ENCODE measurements at regions not wholly inside any gene's neighbourhood (a gene's known extent, or its start where the extent isn't known, plus 50 kb on each side); places are given as distances from the start of the nearest gene placed in this dataset.

DNA sequence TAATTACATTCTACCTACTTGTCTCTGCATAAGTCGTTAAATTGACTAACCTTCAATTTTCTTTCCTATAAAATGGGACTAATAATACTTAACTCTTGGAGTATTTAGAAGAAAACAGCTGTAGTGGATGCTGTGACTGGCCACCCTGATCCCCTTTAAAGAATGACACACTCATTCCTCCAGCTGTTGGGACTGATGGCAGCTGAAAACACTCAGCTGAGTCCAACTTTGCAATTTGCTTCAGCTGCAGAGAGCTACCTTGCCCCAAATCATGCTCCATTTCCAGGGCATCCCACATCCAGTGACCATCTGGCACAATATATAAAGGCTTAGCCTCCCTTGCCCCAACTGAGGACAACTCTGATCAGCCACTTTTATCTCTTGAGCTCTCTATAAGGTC lies 89.1 kb downstream of the MID1IP1 start:
- no peak for DNase-seq

DNA sequence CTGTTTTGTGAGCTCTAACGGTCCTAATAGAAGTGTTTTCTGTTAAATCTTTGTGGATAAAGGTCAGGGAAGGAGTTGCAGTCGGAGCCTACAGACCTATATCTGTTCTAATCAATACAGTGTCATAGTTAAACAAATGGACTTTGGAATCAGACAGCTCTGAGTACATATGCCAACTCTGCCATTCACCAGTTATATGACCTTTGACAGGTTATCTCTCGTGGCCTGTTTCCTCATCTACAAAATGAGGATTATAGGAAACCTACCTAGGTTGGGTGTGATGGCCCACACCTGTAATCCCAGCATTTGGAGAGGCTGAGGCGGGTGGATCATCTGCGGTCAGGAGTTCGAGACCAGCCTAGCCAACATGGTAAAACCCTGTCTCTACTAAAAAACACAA lies 89.7 kb downstream of the MID1IP1 start:
- no peak for DNase-seq

DNA sequence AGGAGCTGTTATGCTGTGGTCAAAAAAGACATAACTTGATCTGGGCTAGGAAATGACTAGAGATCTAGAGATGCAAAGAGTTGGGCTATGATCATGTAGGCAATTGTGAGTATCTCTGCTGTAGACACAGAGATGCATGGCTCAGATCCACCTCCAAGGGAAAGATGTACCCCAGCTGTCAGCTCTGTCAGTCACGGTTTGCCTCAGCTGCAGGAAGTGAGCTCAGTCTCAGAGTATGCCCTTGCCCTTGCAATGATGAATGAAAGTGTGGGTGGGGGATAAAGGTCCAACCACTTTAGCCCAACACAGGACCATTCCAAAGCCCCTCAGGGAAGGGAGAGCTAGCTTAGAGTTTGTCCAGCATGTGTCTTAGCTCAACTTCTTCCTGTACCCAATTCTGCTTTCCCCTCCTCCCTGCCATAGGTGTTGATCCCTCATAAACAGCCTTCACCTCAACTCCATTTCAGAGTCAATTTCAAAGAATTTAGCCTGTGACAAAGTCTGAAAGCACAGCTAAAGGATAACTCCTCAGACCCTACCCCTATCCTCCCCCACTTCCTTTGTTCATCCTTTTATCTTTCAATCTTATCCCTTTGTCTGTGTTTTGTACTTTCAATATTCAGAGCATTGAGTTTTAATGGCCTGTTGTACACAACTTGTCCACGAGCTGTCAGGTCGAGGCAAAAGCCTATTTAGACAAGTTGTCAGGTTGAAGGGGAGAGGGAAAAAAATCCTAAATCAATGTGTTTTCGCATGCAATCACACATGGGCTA lies 90.6 kb downstream of the MID1IP1 start:
- DNase-seq, result no peak

DNA sequence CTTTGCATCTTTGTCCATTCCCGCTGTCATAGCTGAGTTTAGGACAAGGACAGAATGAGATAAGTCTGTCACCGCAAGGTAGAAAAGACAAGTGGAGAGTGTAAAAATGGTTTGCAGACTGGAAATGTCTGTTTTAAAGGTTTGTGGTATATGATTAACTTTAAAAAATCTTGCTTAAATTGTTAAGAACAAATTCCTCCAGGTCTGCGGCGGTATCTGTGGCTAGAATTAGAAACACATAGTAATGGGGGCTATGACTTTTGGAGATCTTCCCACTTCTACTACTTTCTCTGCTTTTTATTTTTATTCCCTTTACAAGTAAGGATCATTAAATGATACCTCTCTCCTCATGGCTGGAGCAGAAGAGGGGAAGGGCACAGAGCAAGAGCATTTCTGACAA lies 92.2 kb downstream of the MID1IP1 start:
- DNase-seq, result no peak

DNA sequence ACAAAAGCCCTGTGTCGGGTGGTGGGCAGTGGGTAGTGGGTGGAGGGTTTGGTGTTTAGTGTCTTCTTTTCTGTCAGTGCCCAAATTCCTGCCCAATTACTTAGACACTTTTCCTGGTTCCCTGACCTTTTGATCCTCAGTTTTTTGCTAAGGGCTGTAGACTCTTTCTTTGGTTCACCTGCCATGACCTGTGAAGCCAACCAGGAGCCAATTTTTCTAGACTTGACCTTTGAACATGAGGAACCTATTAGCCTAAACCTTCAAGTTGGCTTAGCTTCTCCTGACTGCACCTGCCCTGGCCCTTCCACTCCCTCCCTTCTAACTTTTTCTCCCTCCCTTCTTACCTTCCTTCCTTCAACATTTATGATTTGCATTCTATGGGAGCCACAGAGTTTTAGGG lies 94.5 kb downstream of the MID1IP1 start:
- no peak for DNase-seq

DNA sequence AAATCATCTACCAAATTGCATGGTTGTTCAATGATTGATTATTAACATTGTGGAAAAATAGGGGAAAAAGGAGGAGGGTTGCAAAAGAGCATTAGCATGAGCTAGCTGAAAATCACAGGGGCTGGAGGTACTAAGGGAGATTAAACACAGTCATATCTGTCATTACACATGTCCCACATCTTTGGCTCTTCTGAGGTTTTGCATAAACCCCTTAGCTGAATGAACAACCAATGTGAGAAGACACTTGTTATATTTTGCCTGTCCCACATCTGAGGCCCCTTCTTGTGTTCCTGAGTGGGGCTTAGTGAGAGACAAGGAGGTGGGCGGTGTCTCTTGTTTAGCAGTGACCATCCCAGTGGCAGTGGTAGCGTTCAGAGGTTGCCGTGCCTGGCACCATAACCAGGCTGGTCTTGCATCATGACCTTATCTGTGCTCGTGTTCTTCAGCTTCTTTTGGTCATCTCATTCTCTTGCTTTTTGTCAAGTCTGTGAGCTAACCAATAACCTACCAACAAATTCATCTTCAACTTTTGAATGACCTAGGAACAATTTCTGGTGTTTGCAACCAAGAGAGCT lies 95.6 kb downstream of the MID1IP1 start:
- no peak for DNase-seq

DNA sequence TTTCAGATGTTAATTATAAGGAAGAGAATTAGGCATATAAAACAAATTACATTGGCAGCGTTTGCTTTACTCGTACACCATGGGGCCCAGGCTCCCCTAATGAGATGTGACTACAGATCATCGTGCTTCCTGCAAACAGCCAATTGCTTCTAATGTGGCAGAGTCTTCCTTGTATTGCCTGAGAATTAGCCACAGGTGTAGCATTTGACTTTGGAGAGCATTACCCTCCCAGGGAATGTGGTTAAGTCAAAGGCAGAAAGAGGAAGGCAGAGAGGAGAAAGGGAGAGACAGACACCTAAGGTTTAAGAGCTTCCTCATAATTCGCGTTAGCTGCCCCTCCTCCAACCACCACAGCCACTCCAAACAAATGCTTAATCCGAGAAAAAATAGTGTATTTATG lies 97.0 kb downstream of the MID1IP1 start:
- DNase-seq, result no peak

DNA sequence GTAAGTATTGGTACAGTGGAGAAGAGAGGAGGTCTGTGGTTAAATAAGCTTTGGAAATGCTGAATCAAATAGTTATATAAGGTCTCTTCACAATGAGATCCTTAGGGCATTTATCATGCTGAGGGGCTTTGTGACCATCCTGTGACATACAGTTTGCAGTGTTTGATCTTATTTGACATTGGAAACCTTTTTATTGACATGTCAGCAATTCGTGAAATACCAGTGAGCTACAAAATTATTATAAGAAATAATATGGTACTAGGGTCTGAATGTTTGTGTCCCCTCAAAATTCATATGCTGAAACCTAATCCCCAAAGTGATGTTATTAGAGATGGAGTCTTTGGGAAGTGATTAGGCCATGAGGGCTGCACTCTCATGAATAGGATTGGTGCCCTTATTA lies 98.4 kb downstream of the MID1IP1 start:
- DNase-seq, result no peak

DNA sequence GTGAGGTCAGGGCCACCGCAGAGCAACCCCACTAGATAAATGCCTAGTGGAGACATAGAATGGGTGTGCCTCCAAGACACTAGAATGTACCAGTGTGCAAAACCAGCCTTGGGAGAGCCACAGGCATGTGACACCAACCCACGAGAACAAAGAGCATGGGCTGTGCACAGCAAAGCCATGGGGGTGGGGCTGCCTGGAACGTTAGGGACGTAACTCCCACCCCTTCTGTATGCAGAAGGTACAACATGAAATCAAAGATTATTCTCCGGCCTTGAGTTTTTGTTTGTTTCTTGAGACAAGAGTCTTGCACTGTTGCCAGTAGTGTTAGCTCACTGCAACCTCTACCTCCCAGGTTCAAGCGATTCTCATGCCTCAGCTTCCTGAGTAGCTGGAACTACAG lies 99.5 kb downstream of the MID1IP1 start:
- DNase-seq, result no peak

DNA sequence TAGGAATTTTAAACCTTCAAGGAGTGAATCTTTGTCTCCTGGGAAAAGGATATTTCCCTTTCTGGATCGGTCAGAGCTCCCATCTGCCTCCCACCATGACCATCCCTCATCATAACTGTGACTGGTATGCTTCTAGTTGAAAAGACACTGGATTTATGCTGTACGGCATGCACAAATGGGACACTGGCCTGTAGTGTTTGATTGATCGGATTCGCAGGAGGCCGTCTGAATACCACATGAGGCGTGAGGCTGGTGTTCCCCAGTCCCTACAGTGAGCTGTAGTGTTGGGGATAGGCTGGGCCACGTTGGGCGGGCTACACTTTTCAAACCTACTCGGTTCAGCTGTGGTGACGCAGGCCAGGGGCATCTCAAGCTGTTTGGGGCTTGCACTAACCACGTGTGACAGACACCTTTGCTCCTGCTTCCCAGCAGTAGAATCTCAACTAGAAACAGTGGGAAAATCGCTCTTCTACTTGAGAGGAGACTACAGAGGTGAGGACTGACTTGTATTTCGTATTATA lies 101.8 kb downstream of the MID1IP1 start:
- DNase-seq, result no peak

DNA sequence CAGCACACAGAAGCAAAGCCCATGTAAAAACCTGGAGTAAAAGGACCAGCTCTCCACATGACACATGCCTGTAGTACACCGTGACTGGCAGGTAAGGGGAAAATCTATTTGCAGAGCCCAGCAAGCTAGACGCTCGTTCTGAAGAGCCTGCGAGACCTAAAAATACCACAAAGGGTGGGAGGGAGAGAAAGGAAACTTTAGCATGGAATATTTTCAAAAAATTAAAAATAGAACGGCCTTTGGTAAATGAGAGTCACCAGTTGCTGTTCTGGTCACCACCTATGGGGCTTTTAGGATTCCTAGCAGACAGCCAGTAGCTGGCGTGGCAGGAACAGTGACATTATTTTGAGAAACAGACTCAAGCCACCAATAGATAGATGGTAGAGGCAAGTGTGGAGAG lies 115.5 kb downstream of the MID1IP1 start:
- DNase-seq, result no peak

DNA sequence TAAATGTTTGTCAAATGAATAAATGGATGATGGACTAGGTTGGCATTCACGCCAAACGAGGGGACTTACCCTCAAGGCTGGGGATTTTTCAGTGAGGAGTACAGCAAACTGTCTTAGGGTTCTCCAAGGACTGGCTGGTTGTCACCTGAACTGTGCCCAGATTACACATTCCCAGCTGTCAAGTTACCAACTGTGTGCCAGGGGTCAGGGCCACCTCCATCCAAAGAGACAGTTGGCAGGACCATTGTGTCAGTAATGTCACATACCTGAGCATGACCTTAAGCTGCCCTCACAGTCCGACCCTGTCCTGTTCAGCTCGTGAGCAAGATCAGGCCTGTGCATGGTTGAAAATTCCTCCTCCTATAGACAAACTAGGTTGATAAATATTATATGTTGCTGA lies 116.7 kb downstream of the MID1IP1 start:
- DNase-seq, result no peak

DNA sequence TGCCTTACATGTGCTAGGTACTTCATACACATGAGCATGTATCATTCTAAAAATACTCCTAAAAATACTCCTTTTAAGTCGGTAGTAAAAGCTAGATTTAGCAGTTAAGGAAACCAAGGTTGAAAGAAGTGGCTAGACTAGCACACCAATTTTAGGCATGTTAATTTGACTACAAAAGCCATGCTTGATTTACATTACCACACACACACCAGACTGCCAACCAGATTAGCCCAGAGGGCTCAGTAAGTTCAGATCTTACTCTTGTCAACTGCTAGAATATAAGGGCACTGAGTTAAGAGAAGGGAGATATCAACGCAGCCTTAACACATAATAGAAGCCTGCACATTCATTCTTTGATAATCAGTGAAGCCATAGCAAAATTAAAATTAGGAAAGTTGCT lies 117.9 kb downstream of the MID1IP1 start:
- no peak for DNase-seq

DNA sequence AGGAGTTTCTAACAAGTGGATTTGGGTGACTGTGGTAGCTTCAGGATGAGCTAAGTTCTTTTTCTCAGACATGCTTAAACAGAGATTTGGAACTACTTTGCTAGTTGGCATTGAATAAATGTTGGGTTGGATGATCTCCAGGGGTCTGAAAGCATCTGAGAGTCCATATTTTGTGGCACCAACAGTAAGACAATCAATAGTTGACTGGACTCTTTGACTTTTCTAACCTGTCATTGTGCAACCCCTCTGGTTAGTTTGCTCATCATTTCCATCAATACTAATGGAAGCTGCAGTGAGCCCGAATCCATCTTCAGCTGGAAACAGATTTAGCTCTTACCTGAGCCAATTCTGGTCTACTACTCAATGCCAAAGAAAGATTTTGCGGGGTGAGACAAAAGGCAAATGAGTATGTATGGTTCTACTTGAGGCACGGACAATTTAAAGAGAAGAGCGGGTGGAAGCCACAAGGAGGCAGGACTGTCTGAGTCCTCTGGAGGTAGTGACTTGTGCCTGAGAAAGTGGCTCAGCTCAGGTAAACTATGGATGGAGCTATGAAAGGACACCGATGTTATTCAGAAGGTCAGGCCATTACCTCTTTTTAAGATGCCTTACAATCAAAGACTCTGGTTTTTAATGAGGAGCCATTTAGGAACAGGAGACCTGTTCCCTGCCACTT lies 118.7 kb downstream of the MID1IP1 start:
- no peak for DNase-seq

DNA sequence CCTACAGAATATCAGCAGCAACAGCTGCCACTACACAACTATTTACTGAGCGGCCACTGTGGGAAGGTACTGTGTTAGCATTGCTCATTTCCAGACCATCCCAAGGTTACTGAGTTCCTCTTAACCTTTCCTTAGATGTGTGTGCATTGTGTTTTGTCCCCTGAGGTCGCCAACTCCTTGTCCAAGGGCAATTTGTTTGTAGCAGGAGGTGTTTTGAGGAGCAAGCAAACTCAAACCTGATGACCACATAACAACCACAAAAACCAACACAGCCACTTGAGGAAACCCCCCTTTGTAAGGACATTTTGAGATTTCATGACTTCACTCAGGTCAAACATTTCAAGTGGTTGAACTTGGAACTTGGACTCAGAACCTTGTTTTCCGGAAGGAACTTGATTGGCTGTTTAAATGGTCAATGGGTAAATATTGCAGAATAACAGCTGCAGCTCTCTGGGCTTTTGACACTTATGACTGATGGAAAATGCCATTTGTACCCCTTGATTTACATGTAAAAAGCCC lies 122.3 kb downstream of the MID1IP1 start:
- no peak for DNase-seq

DNA sequence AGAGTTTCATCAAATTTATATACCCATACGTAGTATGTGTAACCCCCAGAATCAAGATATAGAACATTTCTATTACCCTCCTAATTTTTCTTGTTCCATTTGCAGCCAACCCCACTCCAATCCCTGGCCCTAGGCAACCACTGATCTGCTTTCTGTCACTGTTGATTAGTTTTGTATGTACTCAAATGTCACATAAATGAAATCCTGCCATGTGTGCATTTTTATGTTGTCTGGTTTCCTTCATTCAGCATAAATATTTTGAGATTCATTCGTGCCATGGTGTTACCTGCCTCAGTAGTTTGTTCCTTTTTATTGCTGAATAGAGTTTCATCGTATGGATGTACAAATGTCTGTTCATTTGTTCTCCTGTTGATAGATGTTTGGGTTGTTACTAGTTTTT lies 126.3 kb downstream of the MID1IP1 start:
- no peak for DNase-seq

DNA sequence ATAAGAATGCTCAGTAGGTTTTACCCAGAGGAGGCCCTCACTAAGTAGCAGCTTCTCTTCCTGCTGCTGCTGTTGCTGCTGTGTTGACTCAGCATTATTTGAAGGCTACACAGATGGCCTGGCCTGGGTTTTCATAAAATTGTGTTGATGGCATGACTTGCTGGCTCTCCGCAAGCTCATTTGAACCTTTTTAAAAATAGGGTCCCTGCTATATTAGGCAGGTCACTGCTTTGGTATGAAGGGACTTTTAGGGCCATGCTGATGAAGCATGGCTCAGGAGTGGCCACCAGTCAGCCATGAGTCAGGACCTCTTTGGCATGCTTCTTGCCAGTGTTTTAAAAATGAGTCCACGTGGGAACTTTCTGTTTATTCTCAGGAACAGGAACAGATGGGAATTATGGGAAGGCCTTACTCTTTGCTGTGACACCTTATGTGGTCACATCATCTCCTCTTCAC lies 128.7 kb downstream of the MID1IP1 start:
- DNase-seq, result no peak

DNA sequence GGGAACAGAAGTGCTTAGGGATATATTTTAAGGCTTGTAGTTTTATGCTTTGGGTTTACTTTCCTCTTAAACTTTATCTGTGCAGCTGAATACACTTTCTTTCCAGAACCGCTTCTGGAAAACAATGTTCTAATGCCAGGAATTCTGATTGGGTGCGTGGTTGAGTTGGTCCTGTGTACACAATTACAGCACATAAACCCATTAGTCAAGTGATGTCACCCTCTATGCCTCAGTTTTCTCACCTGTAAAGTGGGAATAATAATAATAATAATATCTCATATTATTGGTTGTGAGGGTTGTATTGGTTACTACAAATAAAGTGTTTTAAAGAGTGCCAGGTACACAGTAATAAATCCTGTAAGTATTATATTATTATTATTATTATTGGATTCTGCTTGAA lies 129.2 kb downstream of the MID1IP1 start:
- no peak for DNase-seq

DNA sequence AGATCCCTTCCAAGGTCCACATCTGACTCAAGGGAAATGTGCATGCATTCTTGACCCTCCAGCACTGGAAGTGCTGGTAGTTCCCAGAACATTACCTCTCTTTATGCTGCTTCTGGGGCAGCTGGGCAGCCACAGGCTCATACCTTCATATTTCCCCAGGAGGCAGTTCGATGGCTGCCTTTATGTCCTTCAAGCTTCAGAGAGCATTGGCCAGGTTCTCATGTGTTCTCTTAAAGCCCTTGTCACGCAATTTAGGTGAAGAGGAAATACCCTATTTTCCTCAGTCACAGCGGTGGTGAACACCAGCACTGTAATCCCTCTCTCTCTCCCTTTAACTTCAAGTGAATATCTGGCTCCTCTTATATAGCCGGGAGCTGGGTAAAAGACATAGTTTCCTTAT lies 134.3 kb downstream of the MID1IP1 start:
- DNase-seq, result no peak

DNA sequence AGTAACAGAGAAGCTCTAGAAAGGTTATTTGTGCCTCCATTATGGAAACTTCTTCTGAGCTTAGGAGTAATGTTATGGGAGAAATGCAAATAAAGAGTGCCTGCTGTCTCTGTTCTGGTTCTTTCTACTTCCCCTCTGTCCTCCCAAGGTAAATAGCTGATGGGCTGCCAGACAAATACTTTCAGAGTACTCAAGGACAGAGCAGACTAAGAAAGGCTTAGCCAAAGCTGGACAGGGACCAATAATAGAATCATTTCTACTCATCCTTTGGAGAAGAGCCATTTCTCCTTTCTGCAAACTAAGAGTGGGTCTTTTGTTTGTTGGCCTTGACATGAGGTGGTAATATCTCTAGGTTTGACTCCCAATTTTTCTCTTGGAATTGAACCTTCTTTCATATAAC lies 136.1 kb downstream of the MID1IP1 start:
- no peak for DNase-seq

DNA sequence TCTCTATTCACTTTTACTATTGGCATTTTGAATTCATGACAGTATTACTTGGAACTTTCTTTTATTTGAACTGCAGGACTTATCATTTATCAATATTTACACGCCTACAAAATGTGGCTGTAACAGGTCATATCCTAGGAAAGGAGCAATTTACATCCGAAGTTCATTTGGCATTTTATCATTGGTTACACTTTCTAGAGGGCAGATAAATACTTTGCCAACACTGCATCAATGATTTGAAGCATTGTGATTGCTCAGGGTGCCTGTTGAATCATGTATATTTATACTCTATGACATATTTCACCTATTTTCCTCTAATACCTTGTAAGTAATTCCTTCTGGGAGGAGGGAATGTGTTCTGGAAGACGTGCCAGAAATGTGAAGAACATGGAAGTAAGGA lies 136.7 kb downstream of the MID1IP1 start:
- no peak for DNase-seq

DNA sequence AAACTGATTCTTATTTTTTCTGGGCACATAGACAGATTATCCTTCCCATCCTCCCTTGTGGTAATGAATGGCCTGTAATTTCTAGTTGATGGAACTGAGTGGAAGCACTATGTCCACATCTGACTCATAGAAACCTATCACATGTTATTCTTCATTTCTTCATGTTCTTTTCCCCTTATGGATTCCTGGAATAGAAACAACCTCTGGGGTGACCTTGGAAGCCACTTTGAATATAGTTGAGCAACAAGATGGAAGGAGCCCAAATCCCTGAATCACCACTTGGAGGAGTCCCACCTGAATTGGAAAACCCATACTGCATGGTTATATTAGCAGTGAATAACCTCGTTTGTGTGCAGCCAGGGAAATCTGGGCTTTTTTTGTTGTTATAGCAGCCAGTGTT lies 137.8 kb downstream of the MID1IP1 start:
- no peak for DNase-seq

DNA sequence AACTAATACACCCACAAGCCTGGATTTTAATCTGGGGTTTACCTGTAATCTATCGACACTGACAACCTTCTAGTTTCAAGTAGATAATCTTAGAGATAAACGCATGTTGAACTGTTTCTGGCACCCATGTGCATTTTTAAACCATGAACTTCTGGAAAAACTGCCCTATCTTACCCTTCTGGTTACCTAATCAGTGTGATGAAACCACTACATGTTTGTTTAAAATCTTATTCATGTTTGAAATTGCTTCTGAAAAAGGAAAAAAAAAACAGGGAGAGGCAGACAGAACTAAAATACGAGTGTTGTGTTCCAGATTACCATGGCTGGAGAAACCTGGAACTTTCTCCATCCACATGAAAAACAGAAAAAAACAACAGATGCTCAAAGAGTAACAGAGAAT lies 139.3 kb downstream of the MID1IP1 start:
- DNase-seq, result no peak

DNA sequence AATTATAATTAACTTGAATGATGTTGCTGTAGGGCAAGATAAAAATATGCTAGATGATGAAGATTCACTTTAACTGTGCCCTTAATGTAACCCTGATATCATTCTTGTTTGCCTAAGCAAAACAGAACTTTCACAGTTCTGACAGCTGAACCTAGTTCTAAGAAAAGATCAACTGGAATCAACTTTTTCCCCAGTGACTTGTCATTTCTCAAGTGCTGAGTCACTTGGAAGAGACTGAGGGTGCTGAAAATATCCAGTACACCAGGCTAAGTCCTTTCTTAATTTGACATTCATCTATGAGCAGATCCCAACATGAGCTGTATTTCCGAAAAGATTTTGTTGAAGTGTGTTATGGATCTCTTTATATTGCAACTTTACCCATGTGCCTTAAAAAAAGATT lies 140.4 kb downstream of the MID1IP1 start:
- no peak for DNase-seq

Measured in CD4-positive, alpha-beta T cell treated with Interleukin-10 for 1 hour (primary cell).